ENCODE measurements at regions not wholly inside any gene's neighbourhood (a gene's known extent, or its start where the extent isn't known, plus 50 kb on each side); places are given as distances from the start of the nearest gene placed in this dataset.

- H3K9ac ChIP-seq (ENCODE audit: low read depth in 1 of 2, low read length in 2 of 2): no peak overlapping the region
These were observed 170.2 kb upstream of the MAD2L1 start for GRCh38 chr4:120236873-120237272.

DNA sequence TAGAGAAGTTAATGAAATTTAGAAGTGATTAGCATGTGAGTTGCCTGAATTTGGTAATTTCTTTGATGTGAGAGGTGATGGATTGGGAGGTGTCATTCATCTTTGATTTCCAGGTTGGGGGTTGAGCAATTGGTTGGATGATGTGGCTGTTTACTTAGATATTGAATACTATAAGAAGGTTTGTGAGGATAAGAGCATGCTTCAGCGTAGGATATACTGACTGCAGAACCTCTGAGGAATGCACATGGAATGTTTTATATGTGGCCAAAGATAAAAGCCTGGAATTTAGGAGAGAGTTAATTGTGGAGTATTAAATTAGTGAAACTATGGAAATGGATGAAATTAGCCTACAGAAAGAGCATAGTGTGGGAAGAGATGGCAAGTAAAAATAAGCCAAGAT is 165.4 kb upstream of the MAD2L1 start:
- Histone ChIP-seq H3K27me3 (ENCODE audit: control insufficient read depth in 2 of 2, insufficient read depth in 2 of 2, low read length in 2 of 2) (no peaks in the 10 kb centered on the region), H3K4me3 (ENCODE audit: low read length in 2 of 2) (no peak overlapping the region), H3K36me3 (ENCODE audit: control insufficient read depth in 2 of 2, insufficient read depth in 2 of 2, low read length in 2 of 2) (no peaks in the 10 kb centered on the region), H3K4me1 (ENCODE audit: control insufficient read depth in 2 of 2, insufficient read depth in 2 of 2, low read length in 2 of 2) (no peaks in the 10 kb centered on the region), H3K9me3 (ENCODE audit: control insufficient read depth in 2 of 2, low read length in 2 of 2) (no peaks in the 10 kb centered on the region), H3K9ac (ENCODE audit: low read depth in 1 of 2, low read length in 2 of 2) (no peak overlapping the region), H3K27ac (ENCODE audit: low read depth in 2 of 2, low read length in 2 of 2) (no peak overlapping the region)

More at GRCh38 chr4:120236873-120237272, 170.2 kb upstream of the MAD2L1 start:
- Histone ChIP-seq H3K27me3 (ENCODE audit: control insufficient read depth in 2 of 2, insufficient read depth in 2 of 2, low read length in 2 of 2) (no peaks in the 10 kb centered on the region), H3K4me3 (ENCODE audit: low read length in 2 of 2) (no peak overlapping the region), H3K9me3 (ENCODE audit: control insufficient read depth in 2 of 2, low read length in 2 of 2) (no peaks in the 10 kb centered on the region), H3K27ac (ENCODE audit: low read depth in 2 of 2, low read length in 2 of 2) (no peak overlapping the region), H3K36me3 (ENCODE audit: control insufficient read depth in 2 of 2, insufficient read depth in 2 of 2, low read length in 2 of 2) (no peaks in the 10 kb centered on the region), H3K4me1 (ENCODE audit: control insufficient read depth in 2 of 2, insufficient read depth in 2 of 2, low read length in 2 of 2) (no peaks in the 10 kb centered on the region)

DNA sequence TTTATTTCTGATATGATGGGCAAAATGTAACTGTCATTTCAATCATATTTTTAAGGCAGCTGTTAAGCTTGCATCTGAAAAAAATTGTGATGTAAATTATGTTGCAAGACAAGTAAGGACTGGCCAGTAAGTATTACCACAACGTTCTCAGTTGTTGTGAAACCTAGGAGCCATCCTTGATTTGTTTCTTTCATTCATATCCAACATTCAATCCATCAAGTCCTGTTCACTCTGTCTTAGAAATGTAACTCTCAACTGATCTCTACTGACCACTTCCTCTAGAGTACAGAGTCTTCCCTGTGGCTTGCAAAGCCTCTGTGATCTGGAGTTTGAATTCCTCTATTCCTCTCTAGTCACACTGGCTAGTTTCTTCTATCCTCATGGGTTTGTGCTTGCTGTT is 161.4 kb upstream of the MAD2L1 start:
- H3K4me3 ChIP-seq (ENCODE audit: low read length in 2 of 2): no peak overlapping the region
- no peak overlapping the region for H3K27ac ChIP-seq (ENCODE audit: low read depth in 2 of 2, low read length in 2 of 2)
- H3K4me1 ChIP-seq (ENCODE audit: control insufficient read depth in 2 of 2, insufficient read depth in 2 of 2, low read length in 2 of 2): no peaks in the 10 kb centered on the region
- H3K9me3 ChIP-seq (ENCODE audit: control insufficient read depth in 2 of 2, low read length in 2 of 2): no peaks in the 10 kb centered on the region
- H3K36me3 ChIP-seq (ENCODE audit: control insufficient read depth in 2 of 2, insufficient read depth in 2 of 2, low read length in 2 of 2): no peaks in the 10 kb centered on the region
- H3K9ac ChIP-seq (ENCODE audit: low read depth in 1 of 2, low read length in 2 of 2): no peak overlapping the region
- H3K27me3 ChIP-seq (ENCODE audit: control insufficient read depth in 2 of 2, insufficient read depth in 2 of 2, low read length in 2 of 2): no peaks in the 10 kb centered on the region

DNA sequence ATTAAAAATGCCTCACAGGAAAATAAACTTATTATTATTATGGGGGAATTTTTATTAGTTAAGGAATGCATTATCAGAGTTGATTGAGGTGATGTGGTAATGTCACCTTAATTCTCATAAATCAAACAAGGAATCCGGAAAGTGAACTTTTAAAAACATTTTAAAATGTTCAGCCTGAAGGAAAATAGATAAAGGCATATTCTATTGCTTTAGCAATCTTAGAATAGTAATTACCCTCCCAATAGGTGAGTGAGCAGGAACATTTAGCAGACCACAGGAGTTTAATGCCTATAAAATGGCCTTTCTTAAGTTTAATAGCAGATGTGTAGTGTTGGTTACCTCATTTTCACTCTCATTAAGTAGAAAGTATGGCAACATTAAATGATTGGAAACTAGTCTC is 160.9 kb upstream of the MAD2L1 start:
- Histone ChIP-seq H3K27ac (ENCODE audit: low read depth in 2 of 2, low read length in 2 of 2) (no peak overlapping the region), H3K9ac (ENCODE audit: low read depth in 1 of 2, low read length in 2 of 2) (no peak overlapping the region), H3K4me3 (ENCODE audit: low read length in 2 of 2) (no peak overlapping the region), H3K9me3 (ENCODE audit: control insufficient read depth in 2 of 2, low read length in 2 of 2) (no peaks in the 10 kb centered on the region), H3K4me1 (ENCODE audit: control insufficient read depth in 2 of 2, insufficient read depth in 2 of 2, low read length in 2 of 2) (no peaks in the 10 kb centered on the region), H3K36me3 (ENCODE audit: control insufficient read depth in 2 of 2, insufficient read depth in 2 of 2, low read length in 2 of 2) (no peaks in the 10 kb centered on the region), H3K27me3 (ENCODE audit: control insufficient read depth in 2 of 2, insufficient read depth in 2 of 2, low read length in 2 of 2) (no peaks in the 10 kb centered on the region)

GRCh38 chr4:120225527-120225926 is 158.9 kb upstream of the MAD2L1 start:
- Histone ChIP-seq H3K27ac (ENCODE audit: low read depth in 2 of 2, low read length in 2 of 2) (no peak overlapping the region), H3K27me3 (ENCODE audit: control insufficient read depth in 2 of 2, insufficient read depth in 2 of 2, low read length in 2 of 2) (no peaks in the 10 kb centered on the region)

GRCh38 chr4:120218981-120219380 is 152.3 kb upstream of the MAD2L1 start:
- H3K9me3 ChIP-seq (ENCODE audit: control insufficient read depth in 2 of 2, low read length in 2 of 2): no peaks in the 10 kb centered on the region
- H3K4me3 ChIP-seq (ENCODE audit: low read length in 2 of 2): no peak overlapping the region
- H3K27ac ChIP-seq (ENCODE audit: low read depth in 2 of 2, low read length in 2 of 2): no peak overlapping the region
- no peaks in the 10 kb centered on the region for H3K27me3 ChIP-seq (ENCODE audit: control insufficient read depth in 2 of 2, insufficient read depth in 2 of 2, low read length in 2 of 2)
- no peak overlapping the region for H3K9ac ChIP-seq (ENCODE audit: low read depth in 1 of 2, low read length in 2 of 2)
- no peaks in the 10 kb centered on the region for H3K4me1 ChIP-seq (ENCODE audit: control insufficient read depth in 2 of 2, insufficient read depth in 2 of 2, low read length in 2 of 2)
- H3K36me3 ChIP-seq (ENCODE audit: control insufficient read depth in 2 of 2, insufficient read depth in 2 of 2, low read length in 2 of 2): no peaks in the 10 kb centered on the region

More at GRCh38 chr4:120225527-120225926, 158.9 kb upstream of the MAD2L1 start:
- H3K9me3 ChIP-seq (ENCODE audit: control insufficient read depth in 2 of 2, low read length in 2 of 2): no peaks in the 10 kb centered on the region
- H3K4me3 ChIP-seq (ENCODE audit: low read length in 2 of 2): no peak overlapping the region
- no peaks in the 10 kb centered on the region for H3K36me3 ChIP-seq (ENCODE audit: control insufficient read depth in 2 of 2, insufficient read depth in 2 of 2, low read length in 2 of 2)
- H3K9ac ChIP-seq (ENCODE audit: low read depth in 1 of 2, low read length in 2 of 2): no peak overlapping the region
- no peaks in the 10 kb centered on the region for H3K4me1 ChIP-seq (ENCODE audit: control insufficient read depth in 2 of 2, insufficient read depth in 2 of 2, low read length in 2 of 2)

GRCh38 chr4:120215350-120215749 is 148.7 kb upstream of the MAD2L1 start:
- H3K27me3 ChIP-seq (ENCODE audit: control insufficient read depth in 2 of 2, insufficient read depth in 2 of 2, low read length in 2 of 2): no peaks in the 10 kb centered on the region
- no peak overlapping the region for H3K27ac ChIP-seq (ENCODE audit: low read depth in 2 of 2, low read length in 2 of 2)
- H3K9me3 ChIP-seq (ENCODE audit: control insufficient read depth in 2 of 2, low read length in 2 of 2): no peaks in the 10 kb centered on the region
- H3K4me1 ChIP-seq (ENCODE audit: control insufficient read depth in 2 of 2, insufficient read depth in 2 of 2, low read length in 2 of 2): no peaks in the 10 kb centered on the region
- H3K4me3 ChIP-seq (ENCODE audit: low read length in 2 of 2): no peak overlapping the region
- H3K9ac ChIP-seq (ENCODE audit: low read depth in 1 of 2, low read length in 2 of 2): no peak overlapping the region
- no peaks in the 10 kb centered on the region for H3K36me3 ChIP-seq (ENCODE audit: control insufficient read depth in 2 of 2, insufficient read depth in 2 of 2, low read length in 2 of 2)

- Histone ChIP-seq H3K36me3 (ENCODE audit: control insufficient read depth in 2 of 2, insufficient read depth in 2 of 2, low read length in 2 of 2) (no peaks in the 10 kb centered on the region), H3K4me1 (ENCODE audit: control insufficient read depth in 2 of 2, insufficient read depth in 2 of 2, low read length in 2 of 2) (no peaks in the 10 kb centered on the region), H3K27me3 (ENCODE audit: control insufficient read depth in 2 of 2, insufficient read depth in 2 of 2, low read length in 2 of 2) (no peaks in the 10 kb centered on the region), H3K9me3 (ENCODE audit: control insufficient read depth in 2 of 2, low read length in 2 of 2) (no peaks in the 10 kb centered on the region), H3K27ac (ENCODE audit: low read depth in 2 of 2, low read length in 2 of 2) (no peak overlapping the region), H3K9ac (ENCODE audit: low read depth in 1 of 2, low read length in 2 of 2) (no peak overlapping the region), H3K4me3 (ENCODE audit: low read length in 2 of 2) (no peak overlapping the region)
These were observed 144.9 kb upstream of the MAD2L1 start for GRCh38 chr4:120211408-120212015.

- Histone ChIP-seq H3K9ac (ENCODE audit: low read depth in 1 of 2, low read length in 2 of 2) (no peak overlapping the region), H3K27ac (ENCODE audit: low read depth in 2 of 2, low read length in 2 of 2) (no peak overlapping the region), H3K4me3 (ENCODE audit: low read length in 2 of 2) (no peak overlapping the region), H3K9me3 (ENCODE audit: control insufficient read depth in 2 of 2, low read length in 2 of 2) (no peaks in the 10 kb centered on the region), H3K27me3 (ENCODE audit: control insufficient read depth in 2 of 2, insufficient read depth in 2 of 2, low read length in 2 of 2) (no peaks in the 10 kb centered on the region), H3K4me1 (ENCODE audit: control insufficient read depth in 2 of 2, insufficient read depth in 2 of 2, low read length in 2 of 2) (no peaks in the 10 kb centered on the region), H3K36me3 (ENCODE audit: control insufficient read depth in 2 of 2, insufficient read depth in 2 of 2, low read length in 2 of 2) (no peaks in the 10 kb centered on the region)
These were observed 143.1 kb upstream of the MAD2L1 start for GRCh38 chr4:120209706-120210105.

GRCh38 chr4:120207021-120207420 is 140.4 kb upstream of the MAD2L1 start:
- H3K9ac ChIP-seq (ENCODE audit: low read depth in 1 of 2, low read length in 2 of 2): no peak overlapping the region
- H3K9me3 ChIP-seq (ENCODE audit: control insufficient read depth in 2 of 2, low read length in 2 of 2): no peaks in the 10 kb centered on the region
- H3K27me3 ChIP-seq (ENCODE audit: control insufficient read depth in 2 of 2, insufficient read depth in 2 of 2, low read length in 2 of 2): no peaks in the 10 kb centered on the region
- H3K27ac ChIP-seq (ENCODE audit: low read depth in 2 of 2, low read length in 2 of 2): no peak overlapping the region
- H3K4me1 ChIP-seq (ENCODE audit: control insufficient read depth in 2 of 2, insufficient read depth in 2 of 2, low read length in 2 of 2): no peaks in the 10 kb centered on the region
- H3K36me3 ChIP-seq (ENCODE audit: control insufficient read depth in 2 of 2, insufficient read depth in 2 of 2, low read length in 2 of 2): no peaks in the 10 kb centered on the region
- H3K4me3 ChIP-seq (ENCODE audit: low read length in 2 of 2): no peak overlapping the region

- Histone ChIP-seq H3K4me1 (ENCODE audit: control insufficient read depth in 2 of 2, insufficient read depth in 2 of 2, low read length in 2 of 2) (no peaks in the 10 kb centered on the region), H3K4me3 (ENCODE audit: low read length in 2 of 2) (no peak overlapping the region), H3K9me3 (ENCODE audit: control insufficient read depth in 2 of 2, low read length in 2 of 2) (no peaks in the 10 kb centered on the region), H3K9ac (ENCODE audit: low read depth in 1 of 2, low read length in 2 of 2) (no peak overlapping the region), H3K36me3 (ENCODE audit: control insufficient read depth in 2 of 2, insufficient read depth in 2 of 2, low read length in 2 of 2) (no peaks in the 10 kb centered on the region), H3K27me3 (ENCODE audit: control insufficient read depth in 2 of 2, insufficient read depth in 2 of 2, low read length in 2 of 2) (no peaks in the 10 kb centered on the region), H3K27ac (ENCODE audit: low read depth in 2 of 2, low read length in 2 of 2) (no peak overlapping the region)
These were observed 135.6 kb upstream of the MAD2L1 start for GRCh38 chr4:120202222-120202621.

Measured in mucosa of rectum (tissue), 2 donors.